Fibroblast of lung (primary cell): ENCODE measurements at regions not wholly inside any gene's neighbourhood (a gene's known extent, or its start where the extent isn't known, plus 50 kb on each side); places are given as distances from the start of the nearest gene placed in this dataset.

ENCODE experiments used
- DNase-seq, 2 donors: peaks; one replicate each; pipeline versions ENCODE4 v3.0.0 to v3.0.0-alpha.2; 2010; ENCODE audit warnings: low read depth in 2 of 2
- H2AFZ ChIP-seq: 2 replicates; pipeline ENCODE4 v1.5.1; 2012; ENCODE audit warnings: low read length, control low read depth, inconsistent platforms
- H3K27ac ChIP-seq: 2 replicates; pipeline ENCODE4 v1.5.1; 2011; ENCODE audit warnings: low read length, control low read depth; ENCODE audit not compliant: insufficient read depth
- H3K27me3 ChIP-seq: 2 replicates; pipeline ENCODE4 v1.5.1; 2011; ENCODE audit warnings: mild to moderate bottlenecking, low read length; ENCODE audit not compliant: control insufficient read depth, insufficient read depth
- H3K36me3 ChIP-seq: 2 replicates; pipeline ENCODE4 v1.5.1; 2011; ENCODE audit warnings: low read length; ENCODE audit not compliant: control insufficient read depth, insufficient read depth
- H3K4me1 ChIP-seq: 2 replicates; pipeline ENCODE4 v1.5.1; 2011; ENCODE audit warnings: low read length; ENCODE audit not compliant: control insufficient read depth, insufficient read depth; ENCODE audit errors: extremely low read depth
- H3K4me2 ChIP-seq: 2 replicates; pipeline ENCODE4 v1.5.1; 2011; ENCODE audit warnings: low read length, control low read depth; ENCODE audit not compliant: insufficient read depth; ENCODE audit errors: extremely low read depth
- H3K4me3 ChIP-seq, 4 experiments: fragments of 200-600 bp in 1 of 4; sonication (generic) in 1 of 4; replicated peaks in 1 of 4; 2 replicates each; pipeline ENCODE4 v1.5.1; 2011 to 2016; ENCODE audit warnings: low read length in 4 of 4, low read depth in 3 of 4, mild to moderate bottlenecking in 3 of 4, control low read depth in 2 of 4, inconsistent platforms in 1 of 4, mixed read lengths in 1 of 4; ENCODE audit not compliant: insufficient read depth in 1 of 4; ENCODE audit errors: control extremely low read depth in 1 of 4
- H3K79me2 ChIP-seq: 2 replicates; pipeline ENCODE4 v1.5.1; 2012; ENCODE audit warnings: mild to moderate bottlenecking, low read length, inconsistent platforms; ENCODE audit not compliant: control insufficient read depth, insufficient read depth
- H3K9ac ChIP-seq: 2 replicates; pipeline ENCODE4 v1.5.1; 2011; ENCODE audit warnings: mild to moderate bottlenecking, low read length, control low read depth; ENCODE audit not compliant: insufficient read depth
- H3K9me3 ChIP-seq: 2 replicates; pipeline ENCODE4 v1.5.1; 2012; ENCODE audit warnings: low read depth, low read length; ENCODE audit not compliant: control insufficient read depth, insufficient read depth
- H4K20me1 ChIP-seq: 2 replicates; pipeline ENCODE4 v1.5.1; 2011; ENCODE audit warnings: low read length; ENCODE audit not compliant: control insufficient read depth, insufficient read depth; ENCODE audit errors: extremely low read depth
- CTCF ChIP-seq, 2 donors: IDR thresholded peaks in 1 of 2; conservative IDR thresholded peaks in 1 of 2; 1 replicate in 1 of 2; 2 replicates in 1 of 2; pipeline ENCODE4 v1.5.1; 2011 to 2012; ENCODE audit warnings: low read length in 2 of 2, control low read depth in 1 of 2, inconsistent platforms in 1 of 2, low read depth in 1 of 2, mild to moderate bottlenecking in 1 of 2
- EZH2 ChIP-seq: IDR thresholded peaks from 2 replicates; pipeline ENCODE4 v1.5.1; 2012; ENCODE audit warnings: low read length, control low read depth, mild to moderate bottlenecking; ENCODE audit errors: missing control alignments

- H2AFZ ChIP-seq: no peak overlapping the region
- H3K27ac ChIP-seq: no peak overlapping the region
- no peaks in the 10 kb centered on the region for H3K79me2 ChIP-seq
- H3K9me3 ChIP-seq: no peaks in the 10 kb centered on the region
- no peak overlapping the region for H3K4me3 ChIP-seq
- no peak overlapping the region for H3K9ac ChIP-seq
- H3K36me3 ChIP-seq: no peaks in the 10 kb centered on the region
- no peaks in the 10 kb centered on the region for H3K4me1 ChIP-seq
- H3K4me2 ChIP-seq: no peak overlapping the region
- no peaks in the 10 kb centered on the region for H3K27me3 ChIP-seq
- TF ChIP-seq EZH2 (no peak), CTCF (conservative IDR thresholded peaks at IDR 0.05 in 1 of 2, IDR thresholded peaks at IDR 0.05 in 1 of 2; ENCODE audit: low read depth in 1 of 2, low read length in 2 of 2) (no peak)
- no peak for DNase-seq
- no peaks in the 10 kb centered on the region for H4K20me1 ChIP-seq
Observed at GRCh38 chr19:32240316-32240715, 105.1 kb upstream of the ZNF507 start.

- Histone ChIP-seq H3K9ac (no peak overlapping the region), H3K9me3 (no peaks in the 10 kb centered on the region), H3K79me2 (no peaks in the 10 kb centered on the region), H2AFZ (no peak overlapping the region), H3K27ac (no peak overlapping the region), H3K36me3 (no peaks in the 10 kb centered on the region), H3K27me3 (no peaks in the 10 kb centered on the region), H3K4me3 (no peak overlapping the region), H3K4me1 (no peaks in the 10 kb centered on the region), H4K20me1 (no peaks in the 10 kb centered on the region), H3K4me2 (no peak overlapping the region)
- TF ChIP-seq EZH2 (no peak), CTCF (conservative IDR thresholded peaks at IDR 0.05 in 1 of 2, IDR thresholded peaks at IDR 0.05 in 1 of 2; ENCODE audit: low read depth in 1 of 2, low read length in 2 of 2) (no peak)
- no peak for DNase-seq
Observed at GRCh38 chr19:32241306-32241705, 104.1 kb upstream of the ZNF507 start.

- Histone ChIP-seq H3K4me2 (no peak overlapping the region), H3K4me3 (no peak overlapping the region), H3K4me1 (no peaks in the 10 kb centered on the region), H3K79me2 (no peaks in the 10 kb centered on the region), H3K9me3 (no peaks in the 10 kb centered on the region), H3K36me3 (no peaks in the 10 kb centered on the region), H3K27ac (no peak overlapping the region), H2AFZ (no peak overlapping the region), H3K27me3 (no peaks in the 10 kb centered on the region), H4K20me1 (no peaks in the 10 kb centered on the region), H3K9ac (no peak overlapping the region)
- TF ChIP-seq CTCF (conservative IDR thresholded peaks at IDR 0.05 in 1 of 2, IDR thresholded peaks at IDR 0.05 in 1 of 2; ENCODE audit: low read depth in 1 of 2, low read length in 2 of 2) (no peak), EZH2 (no peak)
- DNase-seq: no peak
Observed at GRCh38 chr19:32241932-32242710, 103.3 kb upstream of the ZNF507 start.
